Nephron progenitor cell (in vitro differentiated cells): ENCODE measurements at regions not wholly inside any gene's neighbourhood (a gene's known extent, or its start where the extent isn't known, plus 50 kb on each side); places are given as distances from the start of the nearest gene placed in this dataset.
A peak's percentile ranks its signal among the peaks of the same experiment; 100 is the strongest.
"Not testable (repeated sequence)": the region's sequence is repeated elsewhere in the genome, so short reads cannot be mapped to it uniquely, and the experiment has no call there.

Source experiments
- DNase-seq: peaks from one replicate; pipeline ENCODE4 v3.0.0; 2021
- H3K27ac Mint-ChIP-seq: 2 replicates; pipeline ENCODE4 v1.8.0; 2021; ENCODE audit warnings: mild to moderate bottlenecking, moderate library complexity, mixed read lengths
- H3K27me3 Mint-ChIP-seq: 2 replicates; pipeline ENCODE4 v1.8.0; 2021; ENCODE audit warnings: mild to moderate bottlenecking, low read depth, mixed read lengths; ENCODE audit not compliant: poor library complexity
- H3K36me3 Mint-ChIP-seq: 2 replicates; pipeline ENCODE4 v1.8.0; 2021; ENCODE audit warnings: low read depth, mixed read lengths
- H3K4me1 Mint-ChIP-seq: 2 replicates; pipeline ENCODE4 v1.8.0; 2021; ENCODE audit warnings: mixed read lengths
- H3K4me3 Mint-ChIP-seq: 2 replicates; pipeline ENCODE4 v1.8.0; 2021; ENCODE audit warnings: mild to moderate bottlenecking, moderate library complexity, mixed read lengths
- H3K9me3 Mint-ChIP-seq: 2 replicates; pipeline ENCODE4 v1.8.0; 2021; ENCODE audit warnings: mild to moderate bottlenecking, moderate library complexity, mixed read lengths
- TF ChIP-seq, protein P1 (sequence below): fragments of 200-600 bp; sonication (generic); IDR thresholded peaks from 2 replicates; pipeline ENCODE4 v1.5.0; 2021; ENCODE audit warnings: antibody characterized with exemption

DNA sequence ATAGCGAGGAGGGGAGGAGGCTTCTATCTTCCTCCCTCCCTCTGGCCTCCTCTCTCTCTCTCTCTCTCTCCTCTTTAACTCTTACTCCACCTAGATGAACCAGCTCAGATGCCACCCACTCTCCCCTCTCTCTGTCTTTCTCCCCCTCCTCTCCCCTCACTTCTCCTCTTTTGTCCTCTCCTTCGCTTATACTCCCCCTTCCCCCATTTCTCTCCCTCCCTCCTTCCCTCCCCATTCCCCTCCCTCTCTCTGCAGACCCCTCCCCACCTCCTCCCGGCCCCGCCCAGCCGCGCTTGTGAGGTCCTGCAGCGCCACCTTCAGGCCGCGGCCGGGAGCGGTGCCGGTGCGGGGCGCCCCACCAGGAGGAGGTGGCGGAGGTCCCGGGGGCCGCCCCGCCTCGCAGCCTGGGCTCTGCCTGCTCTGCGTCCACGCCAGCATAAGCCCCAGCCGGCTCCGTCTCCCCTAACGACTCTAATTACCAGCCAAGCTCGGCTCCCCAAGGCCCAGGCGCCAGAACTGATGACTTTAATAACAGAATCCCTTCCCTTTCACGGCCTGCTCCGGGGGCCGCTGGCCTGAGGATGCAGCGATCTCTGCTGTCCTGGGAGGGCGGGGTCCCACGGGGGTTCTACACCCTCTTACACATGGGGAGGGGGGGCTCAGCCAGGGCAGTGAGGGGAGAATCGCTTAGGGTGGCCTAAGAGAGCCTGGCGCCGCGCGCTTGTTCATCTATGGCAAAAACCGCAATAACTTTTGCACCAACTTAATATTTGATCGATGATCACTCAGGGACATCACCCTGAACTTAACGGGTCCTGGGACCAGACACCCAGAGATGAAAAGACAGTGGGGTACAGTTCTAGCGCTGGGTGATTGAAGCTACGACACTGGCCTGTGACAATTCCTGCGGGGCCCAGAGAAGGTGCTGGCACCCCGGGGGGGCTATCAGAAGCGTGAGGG, 637.3 kb downstream of the MATN1 start:
- Mint-ChIP-seq H3K27me3 (peaks cover 12% of the 10 kb centered on the region), H3K4me3 (peak overlapping the region; percentile 61), H3K27ac (no peak overlapping the region), H3K36me3 (no peaks in the 10 kb centered on the region), H3K9me3 (peaks cover under 1% of the 10 kb centered on the region), H3K4me1 (peaks cover 26% of the 10 kb centered on the region)
- TF ChIP-seq, protein P1, sequence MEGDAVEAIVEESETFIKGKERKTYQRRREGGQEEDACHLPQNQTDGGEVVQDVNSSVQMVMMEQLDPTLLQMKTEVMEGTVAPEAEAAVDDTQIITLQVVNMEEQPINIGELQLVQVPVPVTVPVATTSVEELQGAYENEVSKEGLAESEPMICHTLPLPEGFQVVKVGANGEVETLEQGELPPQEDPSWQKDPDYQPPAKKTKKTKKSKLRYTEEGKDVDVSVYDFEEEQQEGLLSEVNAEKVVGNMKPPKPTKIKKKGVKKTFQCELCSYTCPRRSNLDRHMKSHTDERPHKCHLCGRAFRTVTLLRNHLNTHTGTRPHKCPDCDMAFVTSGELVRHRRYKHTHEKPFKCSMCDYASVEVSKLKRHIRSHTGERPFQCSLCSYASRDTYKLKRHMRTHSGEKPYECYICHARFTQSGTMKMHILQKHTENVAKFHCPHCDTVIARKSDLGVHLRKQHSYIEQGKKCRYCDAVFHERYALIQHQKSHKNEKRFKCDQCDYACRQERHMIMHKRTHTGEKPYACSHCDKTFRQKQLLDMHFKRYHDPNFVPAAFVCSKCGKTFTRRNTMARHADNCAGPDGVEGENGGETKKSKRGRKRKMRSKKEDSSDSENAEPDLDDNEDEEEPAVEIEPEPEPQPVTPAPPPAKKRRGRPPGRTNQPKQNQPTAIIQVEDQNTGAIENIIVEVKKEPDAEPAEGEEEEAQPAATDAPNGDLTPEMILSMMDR: peak; percentile 67
- DNase-seq: peak; percentile 97

GRCh38 chr1:30084909-30085571, 638.3 kb downstream of the MATN1 start:
- TF ChIP-seq, protein P1: no peak
- Mint-ChIP-seq H3K27me3 (peaks cover 8% of the 10 kb centered on the region), H3K27ac (no peak overlapping the region), H3K9me3 (no peaks in the 10 kb centered on the region), H3K36me3 (no peaks in the 10 kb centered on the region), H3K4me1 (peaks cover 25% of the 10 kb centered on the region), H3K4me3 (no peak overlapping the region)
- DNase-seq: no peak

DNA sequence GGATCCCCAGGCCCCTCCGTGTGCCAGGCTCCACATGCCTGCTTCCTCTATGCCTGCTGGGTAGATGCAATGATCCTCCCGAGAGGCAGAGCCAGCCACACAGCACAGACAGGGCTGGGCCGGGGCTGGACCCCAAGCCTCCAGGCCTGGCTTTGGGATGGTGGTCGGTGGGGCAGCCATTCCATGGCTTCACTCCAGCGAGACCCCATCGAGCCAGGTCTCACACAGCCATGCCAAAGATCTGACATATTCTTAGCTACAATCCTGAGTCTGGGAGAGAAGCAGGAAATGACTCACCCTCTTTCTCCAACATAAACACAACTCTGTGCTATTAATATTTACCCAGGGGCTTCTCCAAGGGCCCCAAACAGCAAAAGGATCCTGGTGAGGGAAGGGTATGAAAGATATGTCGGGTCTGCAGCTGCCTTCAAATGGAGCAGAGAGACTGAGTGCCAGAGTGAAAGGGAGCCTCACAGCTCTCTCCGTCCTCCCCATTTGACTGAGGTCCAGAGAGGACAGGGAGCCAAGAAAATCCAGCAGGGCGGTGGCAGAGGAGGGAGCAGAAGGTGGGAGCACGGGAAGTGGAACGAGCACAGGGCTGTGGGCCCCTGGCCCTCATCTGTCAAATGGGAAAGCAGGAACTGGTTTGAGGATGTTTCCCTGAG, 639.5 kb downstream of the MATN1 start:
- no peak overlapping the region for H3K4me3 Mint-ChIP-seq
- peaks cover 21% of the 10 kb centered on the region for H3K4me1 Mint-ChIP-seq
- H3K27me3 Mint-ChIP-seq: peaks cover 3% of the 10 kb centered on the region
- no peaks in the 10 kb centered on the region for H3K36me3 Mint-ChIP-seq
- no peak for DNase-seq
- TF ChIP-seq, protein P1: no peak
- no peaks in the 10 kb centered on the region for H3K9me3 Mint-ChIP-seq
- no peak overlapping the region for H3K27ac Mint-ChIP-seq

GRCh38 chr1:30081379-30082102, 641.8 kb downstream of the MATN1 start:
- H3K9me3 Mint-ChIP-seq: peaks cover 7% of the 10 kb centered on the region
- H3K4me3 Mint-ChIP-seq: no peak overlapping the region
- no peaks in the 10 kb centered on the region for H3K36me3 Mint-ChIP-seq
- H3K4me1 Mint-ChIP-seq: peaks cover 21% of the 10 kb centered on the region
- TF ChIP-seq, protein P1: no peak
- peaks cover 8% of the 10 kb centered on the region for H3K27me3 Mint-ChIP-seq
- no peak overlapping the region for H3K27ac Mint-ChIP-seq
- peak; percentile 34 for DNase-seq

DNA sequence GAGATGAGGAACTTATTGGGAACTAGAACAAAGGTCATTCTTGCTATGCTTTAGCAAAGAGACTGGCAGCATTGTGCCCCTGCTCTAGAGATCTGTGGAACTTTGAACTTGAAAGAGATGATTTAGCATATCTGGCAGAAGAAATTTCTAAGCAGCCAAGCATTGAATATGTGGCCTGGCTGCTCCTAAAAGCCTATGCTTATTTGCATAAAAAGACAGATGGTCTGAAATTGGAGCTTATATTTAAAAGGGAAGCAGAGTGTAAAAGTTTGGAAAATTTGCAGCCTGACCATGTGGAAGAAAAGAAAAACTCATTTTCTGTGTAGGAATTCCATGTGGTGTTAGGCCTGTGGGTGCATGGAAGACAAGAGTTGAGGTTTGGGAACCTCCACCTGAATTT, 647.5 kb downstream of the MATN1 start:
- H3K4me1 Mint-ChIP-seq, H3K36me3 Mint-ChIP-seq, H3K4me3 Mint-ChIP-seq, DNase-seq, H3K27ac Mint-ChIP-seq: not testable (repeated sequence)
- peaks cover 23% of the 10 kb centered on the region for H3K9me3 Mint-ChIP-seq
- peaks cover 10% of the 10 kb centered on the region for H3K27me3 Mint-ChIP-seq
